ENCODE measurements at regions not wholly inside any gene's neighbourhood (a gene's known extent, or its start where the extent isn't known, plus 50 kb on each side); places are given as distances from the start of the nearest gene placed in this dataset.

- DNase-seq: no peak
Observed at GRCh38 chr10:106457522-106457921, 707.0 kb downstream of the SORCS1 start.

DNA sequence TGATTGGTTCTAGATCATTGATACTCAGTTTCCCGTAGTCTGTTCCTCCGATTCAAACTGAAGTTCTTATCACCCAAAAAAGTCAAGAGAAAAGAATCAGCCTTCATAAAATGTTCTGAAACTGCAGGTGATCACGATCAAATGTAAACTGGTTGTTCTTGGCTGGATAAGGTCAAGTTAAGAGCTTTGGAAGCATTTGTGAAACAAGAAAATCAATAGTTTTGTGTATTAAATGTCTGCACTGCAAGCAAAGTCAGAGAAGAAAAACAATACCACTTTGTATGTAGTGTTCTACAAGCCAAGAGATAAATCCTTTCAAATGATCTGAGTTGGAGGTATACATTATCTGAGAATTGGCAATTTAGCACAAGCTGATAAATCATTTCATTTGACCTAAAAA lies 710.3 kb downstream of the SORCS1 start:
- DNase-seq: no peak

- no peak for DNase-seq
Observed at GRCh38 chr10:106450966-106451365, 713.5 kb downstream of the SORCS1 start.

- no peak for DNase-seq
Observed at GRCh38 chr10:106446920-106447319, 717.6 kb downstream of the SORCS1 start.

DNA sequence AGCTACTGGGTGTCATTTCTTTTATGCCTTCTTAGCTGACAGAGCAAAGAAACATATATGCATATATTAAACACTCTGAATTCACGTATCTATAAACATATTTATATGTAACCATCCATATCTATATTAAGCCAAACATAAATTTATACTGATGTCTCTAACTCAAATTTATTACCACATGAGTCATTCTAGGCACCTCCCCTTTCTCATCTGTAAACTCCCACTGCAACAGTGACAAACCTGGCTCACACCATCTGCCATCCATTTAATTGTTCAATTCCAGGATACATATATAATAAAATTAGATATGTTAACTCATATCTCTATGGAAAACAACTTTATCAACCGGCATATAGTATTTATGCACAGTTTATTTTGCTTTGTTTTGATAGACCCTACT lies 722.3 kb downstream of the SORCS1 start:
- DNase-seq: no peak

DNA sequence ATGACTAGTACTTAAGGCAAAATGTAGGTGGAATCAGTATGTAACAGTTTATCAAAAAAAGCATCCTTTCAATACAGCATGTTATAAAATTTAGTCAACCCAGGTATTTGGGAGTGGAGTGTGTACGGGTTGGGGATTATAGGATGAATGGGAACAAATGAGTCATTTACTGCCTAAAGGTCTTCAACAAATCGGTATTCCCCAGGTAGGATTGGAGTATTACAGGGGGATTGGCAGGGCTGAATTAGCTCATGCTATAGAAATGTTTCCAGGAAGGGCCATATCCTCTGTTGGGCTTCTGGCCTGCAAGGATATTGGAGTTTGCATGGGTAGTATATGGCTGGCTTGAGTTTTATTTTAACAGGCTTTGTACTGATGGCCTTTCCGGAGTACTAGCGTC lies 723.7 kb downstream of the SORCS1 start:
- DNase-seq: no peak

GRCh38 chr10:106440355-106440754 lies 724.2 kb downstream of the SORCS1 start:
- DNase-seq: no peak

GRCh38 chr10:106439366-106439765 lies 725.1 kb downstream of the SORCS1 start:
- no peak for DNase-seq

DNA sequence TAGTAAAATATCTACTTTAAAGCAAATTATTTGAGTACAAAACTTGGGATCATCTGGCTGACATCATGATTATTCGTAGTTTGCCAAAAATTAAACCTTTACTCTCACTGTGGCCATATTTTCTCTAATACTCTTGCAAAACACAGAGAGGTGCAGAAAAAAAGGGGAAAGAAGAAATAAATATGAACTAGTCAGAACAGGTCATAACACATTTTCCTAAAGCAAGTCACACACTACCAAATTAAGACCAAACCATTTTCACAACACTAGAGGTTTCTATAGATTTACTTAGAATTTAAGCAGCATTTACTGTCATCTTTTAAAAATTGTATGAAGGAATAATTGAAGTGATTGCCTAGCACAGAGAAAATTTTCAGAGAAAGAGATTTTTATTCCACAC lies 726.1 kb downstream of the SORCS1 start:
- no peak for DNase-seq

- DNase-seq: no peak
Observed at GRCh38 chr10:106436123-106436715, 728.3 kb downstream of the SORCS1 start.

- DNase-seq: no peak
Observed at GRCh38 chr10:106435081-106435480, 729.4 kb downstream of the SORCS1 start.

DNA sequence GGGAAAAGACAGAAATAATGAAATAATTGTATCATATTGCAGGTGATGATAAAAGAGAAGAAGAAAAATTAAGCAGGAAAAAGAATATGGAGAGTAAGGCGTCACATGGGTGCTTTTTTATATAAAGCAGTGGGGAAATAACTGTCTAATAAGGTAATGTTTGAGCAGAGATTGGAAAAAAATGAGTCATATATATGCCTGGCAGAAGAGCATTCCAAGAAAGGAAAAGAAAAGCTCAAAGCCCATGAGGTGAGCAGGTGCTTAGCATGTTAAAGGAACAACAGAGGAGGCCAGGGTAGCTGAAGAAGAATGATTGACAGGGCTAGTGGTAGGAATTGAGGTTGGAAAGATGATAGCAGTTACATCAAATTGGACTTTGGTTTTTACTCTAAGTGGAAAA lies 739.5 kb downstream of the SORCS1 start:
- no peak for DNase-seq

- no peak for DNase-seq
Observed at GRCh38 chr10:106424054-106424453, 740.5 kb downstream of the SORCS1 start.

DNA sequence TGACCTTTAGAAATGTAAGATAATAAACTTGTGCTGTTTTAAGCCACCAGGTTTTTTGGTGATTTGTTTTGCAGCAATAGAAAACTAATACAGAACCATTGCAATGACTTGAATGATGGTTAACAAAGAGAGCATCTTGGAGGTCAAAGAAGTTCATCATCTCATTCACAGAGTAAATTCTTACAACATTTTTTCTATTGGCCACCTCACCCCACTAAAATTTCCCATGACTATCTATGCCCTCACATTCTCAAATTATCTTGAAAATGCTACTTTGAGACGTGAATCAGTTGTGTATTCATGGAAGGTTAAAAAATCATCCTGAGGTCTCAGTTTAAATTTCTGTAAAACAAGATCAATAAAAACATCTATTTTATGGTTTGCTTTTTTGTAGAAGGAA lies 754.2 kb downstream of the SORCS1 start:
- DNase-seq: no peak

GRCh38 chr10:106405141-106405540 lies 759.4 kb downstream of the SORCS1 start:
- no peak for DNase-seq

- DNase-seq: no peak
Observed at GRCh38 chr10:106402458-106402857, 762.0 kb downstream of the SORCS1 start.

DNA sequence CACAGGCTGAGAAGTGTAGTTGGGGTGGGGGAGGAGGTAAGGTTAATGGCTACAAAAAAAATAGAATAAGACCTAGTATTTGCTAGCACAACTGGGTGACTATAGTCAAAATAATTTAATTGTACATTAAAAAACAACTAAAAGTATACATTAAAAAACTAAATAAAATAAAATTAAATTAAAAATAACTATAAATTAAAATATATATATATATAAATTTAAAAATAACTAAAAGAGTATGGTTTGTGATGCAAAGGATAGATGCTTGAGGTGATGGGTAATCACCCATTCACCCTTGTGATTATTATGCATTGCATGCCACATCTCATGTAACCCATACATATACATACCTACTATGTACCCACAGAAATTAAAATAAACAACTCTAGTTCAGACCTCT lies 762.5 kb downstream of the SORCS1 start:
- no peak for DNase-seq

GRCh38 chr10:106401161-106401560 lies 763.3 kb downstream of the SORCS1 start:
- DNase-seq: no peak

DNA sequence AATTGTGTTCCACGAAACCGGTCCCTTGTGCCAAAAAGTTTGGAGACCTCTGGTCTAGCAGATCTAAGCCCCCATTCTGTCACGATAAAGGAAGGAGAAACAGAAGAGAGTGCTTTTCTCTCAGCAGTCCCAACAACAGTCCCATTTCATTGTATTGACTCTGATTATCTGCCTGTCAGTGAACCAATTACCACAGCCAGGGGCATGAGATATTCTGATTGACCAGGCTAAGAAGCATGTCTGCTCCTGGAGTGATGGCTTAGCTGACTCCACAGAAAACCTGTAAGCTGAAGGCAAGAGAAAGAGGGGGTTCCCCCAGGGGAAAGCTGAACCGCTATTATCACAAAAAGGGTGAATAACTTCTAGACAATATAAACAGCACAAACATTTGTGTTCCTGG lies 765.4 kb downstream of the SORCS1 start:
- DNase-seq: no peak

GRCh38 chr10:106396192-106396591 lies 768.3 kb downstream of the SORCS1 start:
- DNase-seq: no peak

DNA sequence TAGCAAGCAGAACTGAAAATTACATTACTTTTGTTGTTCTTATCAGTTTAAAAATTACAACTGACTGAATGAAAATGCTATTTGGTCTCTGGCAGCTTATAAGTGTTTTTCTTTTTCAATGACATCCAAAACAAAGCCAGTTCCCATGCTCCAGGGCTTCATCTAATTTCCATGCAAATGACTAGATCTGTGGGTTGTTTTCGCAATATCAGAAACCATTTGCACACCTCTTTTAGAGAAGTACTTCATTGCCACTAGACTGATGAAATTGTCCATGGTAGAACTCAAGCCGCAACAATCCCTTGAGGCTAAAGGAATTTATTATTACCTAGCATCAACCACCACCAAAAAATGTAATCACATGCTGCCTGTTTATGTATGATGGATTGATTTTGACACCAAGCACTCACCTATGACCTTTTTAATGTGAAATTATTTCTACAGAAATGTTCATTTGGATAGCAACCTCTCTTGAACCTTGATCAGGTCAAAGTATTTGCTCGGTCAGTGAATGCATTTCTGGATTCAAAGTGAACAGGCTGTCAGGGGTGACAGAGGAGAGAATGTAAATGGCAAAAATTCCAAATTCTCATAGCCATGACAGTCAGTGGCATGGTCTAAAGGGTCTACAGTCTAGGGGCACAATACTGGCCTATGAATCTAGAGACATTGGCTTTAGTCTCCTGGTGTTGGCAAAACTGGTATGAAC lies 769.3 kb downstream of the SORCS1 start:
- no peak for DNase-seq

DNA sequence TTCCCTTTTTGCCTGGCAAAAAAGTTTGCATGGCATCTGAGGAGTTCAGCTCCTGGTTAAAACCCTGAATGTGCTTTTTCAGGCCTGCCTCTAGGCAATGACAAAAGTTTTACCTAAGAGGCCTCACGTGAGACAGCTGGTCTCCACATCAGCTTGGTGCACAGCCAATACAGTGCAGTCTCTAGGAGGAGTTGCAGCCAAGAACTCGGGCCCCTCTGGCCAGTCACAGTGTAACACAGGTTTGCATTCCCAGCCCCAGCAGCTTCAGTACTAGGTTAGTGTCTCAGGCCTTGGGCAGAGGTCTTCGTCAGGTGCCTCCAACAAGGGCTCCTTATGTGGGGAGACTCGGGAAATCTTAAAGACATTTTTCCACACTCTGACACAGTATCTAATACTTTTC lies 771.7 kb downstream of the SORCS1 start:
- no peak for DNase-seq

DNA sequence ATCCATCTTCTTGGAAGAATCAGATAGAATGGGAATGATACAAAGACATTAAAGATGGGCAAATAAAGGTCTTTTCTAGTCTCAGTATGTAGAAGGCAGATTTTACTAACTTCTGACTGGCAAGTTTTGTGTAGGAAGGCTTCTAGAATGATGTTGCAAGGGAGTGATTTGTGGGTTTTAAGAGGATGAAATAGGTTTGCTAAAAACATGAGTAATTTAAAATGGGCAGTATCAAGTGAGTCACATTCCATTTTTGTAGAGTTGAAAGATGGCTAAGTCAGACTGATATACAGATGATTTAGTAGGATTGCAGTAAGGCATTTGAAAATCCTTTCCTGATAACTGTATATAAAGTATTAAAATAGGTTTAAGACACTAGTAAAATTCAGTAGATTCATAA lies 777.4 kb downstream of the SORCS1 start:
- DNase-seq: no peak

GRCh38 chr10:106384496-106384895 lies 780.0 kb downstream of the SORCS1 start:
- no peak for DNase-seq

GRCh38 chr10:106380706-106381105 lies 783.8 kb downstream of the SORCS1 start:
- no peak for DNase-seq
